ENCODE measurements at regions not wholly inside any gene's neighbourhood (a gene's known extent, or its start where the extent isn't known, plus 50 kb on each side); places are given as distances from the start of the nearest gene placed in this dataset.

DNA sequence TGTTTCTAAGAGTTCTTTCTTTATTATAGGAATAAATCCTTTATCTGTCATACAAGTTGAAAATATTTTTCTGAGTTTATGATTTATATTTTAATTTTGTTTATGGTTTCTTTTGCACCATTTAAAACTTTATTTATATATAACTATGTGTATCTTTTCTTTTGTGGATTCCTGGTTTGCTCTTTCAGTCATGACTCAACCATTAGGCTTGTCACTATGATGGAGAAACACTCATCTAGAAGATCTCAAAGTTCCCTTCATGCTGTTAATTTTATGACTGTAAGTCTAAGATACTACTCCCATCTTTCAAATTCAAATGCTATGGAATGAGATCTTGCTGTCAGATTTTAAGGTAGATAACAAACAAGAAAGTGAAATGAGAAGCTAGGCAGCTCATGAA, 199.5 kb downstream of the INHBA start:
- DNase-seq (ENCODE audit: low spot score): no peak
- Histone ChIP-seq H3K4me1 (ENCODE audit: control insufficient read depth in 4 of 4, insufficient read depth in 4 of 4, low read length in 3 of 4) (peaks cover under 1 to 5% (median 2%) of the 10 kb centered on the region in 4 donors), H3K27ac (ENCODE audit: low read depth in 1 of 2, low read length in 2 of 2) (no peak overlapping the region), H3K27me3 (ENCODE audit: control insufficient read depth in 4 of 4, insufficient read depth in 4 of 4, low read length in 3 of 4) (no peaks in the 10 kb centered on the region), H3K9ac (ENCODE audit: low read depth in 1 of 2, low read length in 2 of 2) (no peak overlapping the region), H3K4me3 (ENCODE audit: low read depth in 1 of 3, low read length in 3 of 3) (no peak overlapping the region), H3K36me3 (ENCODE audit: control insufficient read depth in 4 of 4, insufficient read depth in 3 of 4, low read depth in 1 of 4, low read length in 3 of 4) (no peaks in the 10 kb centered on the region), H3K9me3 (ENCODE audit: control insufficient read depth in 4 of 4, low read length in 3 of 4) (no peaks in the 10 kb centered on the region)
- TF ChIP-seq, protein P1, sequence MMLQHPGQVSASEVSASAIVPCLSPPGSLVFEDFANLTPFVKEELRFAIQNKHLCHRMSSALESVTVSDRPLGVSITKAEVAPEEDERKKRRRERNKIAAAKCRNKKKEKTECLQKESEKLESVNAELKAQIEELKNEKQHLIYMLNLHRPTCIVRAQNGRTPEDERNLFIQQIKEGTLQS (IDR thresholded peaks at IDR 0.05): no peak
- no peak for TF ChIP-seq HNF4G (IDR thresholded peaks at IDR 0.05)
- TF ChIP-seq GABPA (IDR thresholded peaks at IDR 0.05 in 1 of 2, conservative IDR thresholded peaks at IDR 0.05 in 1 of 2): no peak
- TF ChIP-seq RXRA (IDR thresholded peaks at IDR 0.05): no peak
- TF ChIP-seq TAF1 (conservative IDR thresholded peaks at IDR 0.05): no peak
- TF ChIP-seq HNF4A (conservative IDR thresholded peaks at IDR 0.05): no peak
- TF ChIP-seq SP1 (IDR thresholded peaks at IDR 0.05): no peak
- TF ChIP-seq, protein P2, sequence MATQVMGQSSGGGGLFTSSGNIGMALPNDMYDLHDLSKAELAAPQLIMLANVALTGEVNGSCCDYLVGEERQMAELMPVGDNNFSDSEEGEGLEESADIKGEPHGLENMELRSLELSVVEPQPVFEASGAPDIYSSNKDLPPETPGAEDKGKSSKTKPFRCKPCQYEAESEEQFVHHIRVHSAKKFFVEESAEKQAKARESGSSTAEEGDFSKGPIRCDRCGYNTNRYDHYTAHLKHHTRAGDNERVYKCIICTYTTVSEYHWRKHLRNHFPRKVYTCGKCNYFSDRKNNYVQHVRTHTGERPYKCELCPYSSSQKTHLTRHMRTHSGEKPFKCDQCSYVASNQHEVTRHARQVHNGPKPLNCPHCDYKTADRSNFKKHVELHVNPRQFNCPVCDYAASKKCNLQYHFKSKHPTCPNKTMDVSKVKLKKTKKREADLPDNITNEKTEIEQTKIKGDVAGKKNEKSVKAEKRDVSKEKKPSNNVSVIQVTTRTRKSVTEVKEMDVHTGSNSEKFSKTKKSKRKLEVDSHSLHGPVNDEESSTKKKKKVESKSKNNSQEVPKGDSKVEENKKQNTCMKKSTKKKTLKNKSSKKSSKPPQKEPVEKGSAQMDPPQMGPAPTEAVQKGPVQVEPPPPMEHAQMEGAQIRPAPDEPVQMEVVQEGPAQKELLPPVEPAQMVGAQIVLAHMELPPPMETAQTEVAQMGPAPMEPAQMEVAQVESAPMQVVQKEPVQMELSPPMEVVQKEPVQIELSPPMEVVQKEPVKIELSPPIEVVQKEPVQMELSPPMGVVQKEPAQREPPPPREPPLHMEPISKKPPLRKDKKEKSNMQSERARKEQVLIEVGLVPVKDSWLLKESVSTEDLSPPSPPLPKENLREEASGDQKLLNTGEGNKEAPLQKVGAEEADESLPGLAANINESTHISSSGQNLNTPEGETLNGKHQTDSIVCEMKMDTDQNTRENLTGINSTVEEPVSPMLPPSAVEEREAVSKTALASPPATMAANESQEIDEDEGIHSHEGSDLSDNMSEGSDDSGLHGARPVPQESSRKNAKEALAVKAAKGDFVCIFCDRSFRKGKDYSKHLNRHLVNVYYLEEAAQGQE (IDR thresholded peaks at IDR 0.05): no peak
- no peak for TF ChIP-seq EGR1 (IDR thresholded peaks at IDR 0.05; ENCODE audit: low read depth in 2 of 2)
- TF ChIP-seq, protein P3, sequence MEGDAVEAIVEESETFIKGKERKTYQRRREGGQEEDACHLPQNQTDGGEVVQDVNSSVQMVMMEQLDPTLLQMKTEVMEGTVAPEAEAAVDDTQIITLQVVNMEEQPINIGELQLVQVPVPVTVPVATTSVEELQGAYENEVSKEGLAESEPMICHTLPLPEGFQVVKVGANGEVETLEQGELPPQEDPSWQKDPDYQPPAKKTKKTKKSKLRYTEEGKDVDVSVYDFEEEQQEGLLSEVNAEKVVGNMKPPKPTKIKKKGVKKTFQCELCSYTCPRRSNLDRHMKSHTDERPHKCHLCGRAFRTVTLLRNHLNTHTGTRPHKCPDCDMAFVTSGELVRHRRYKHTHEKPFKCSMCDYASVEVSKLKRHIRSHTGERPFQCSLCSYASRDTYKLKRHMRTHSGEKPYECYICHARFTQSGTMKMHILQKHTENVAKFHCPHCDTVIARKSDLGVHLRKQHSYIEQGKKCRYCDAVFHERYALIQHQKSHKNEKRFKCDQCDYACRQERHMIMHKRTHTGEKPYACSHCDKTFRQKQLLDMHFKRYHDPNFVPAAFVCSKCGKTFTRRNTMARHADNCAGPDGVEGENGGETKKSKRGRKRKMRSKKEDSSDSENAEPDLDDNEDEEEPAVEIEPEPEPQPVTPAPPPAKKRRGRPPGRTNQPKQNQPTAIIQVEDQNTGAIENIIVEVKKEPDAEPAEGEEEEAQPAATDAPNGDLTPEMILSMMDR (IDR thresholded peaks at IDR 0.05; ENCODE audit: low read depth, low read length, missing input control): no peak
- TF ChIP-seq FOXA2 (IDR thresholded peaks at IDR 0.05): no peak
- TF ChIP-seq NR2F2 (IDR thresholded peaks at IDR 0.05): no peak

DNA sequence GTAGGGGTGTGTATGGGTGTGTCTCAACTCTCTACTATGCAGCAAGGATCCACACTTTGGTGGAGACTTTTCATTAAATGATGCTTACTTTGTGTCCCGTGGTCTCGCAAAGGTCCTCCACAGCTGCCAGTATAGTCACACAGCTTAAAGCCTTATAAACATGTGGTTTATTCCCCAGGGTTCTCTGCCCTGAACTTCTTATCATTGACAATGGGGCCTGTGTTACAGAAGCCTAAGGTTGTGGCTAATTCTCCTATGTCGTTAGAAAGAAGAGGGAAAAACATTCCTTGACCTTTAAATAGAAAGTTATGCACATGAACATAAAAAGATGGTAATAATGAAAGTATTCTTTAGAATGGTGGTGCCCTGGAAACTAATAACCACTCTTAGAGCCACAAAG, 201.4 kb downstream of the INHBA start:
- DNase-seq (ENCODE audit: low spot score): no peak
- Histone ChIP-seq H3K9ac (ENCODE audit: low read depth in 1 of 2, low read length in 2 of 2) (no peak overlapping the region), H3K4me1 (ENCODE audit: control insufficient read depth in 4 of 4, insufficient read depth in 4 of 4, low read length in 3 of 4) (no peaks in the 10 kb centered on the region), H3K27ac (ENCODE audit: low read depth in 1 of 2, low read length in 2 of 2) (no peak overlapping the region), H3K9me3 (ENCODE audit: control insufficient read depth in 4 of 4, low read length in 3 of 4) (no peaks in the 10 kb centered on the region), H3K36me3 (ENCODE audit: control insufficient read depth in 4 of 4, insufficient read depth in 3 of 4, low read depth in 1 of 4, low read length in 3 of 4) (no peaks in the 10 kb centered on the region), H3K27me3 (ENCODE audit: control insufficient read depth in 4 of 4, insufficient read depth in 4 of 4, low read length in 3 of 4) (no peaks in the 10 kb centered on the region), H3K4me3 (ENCODE audit: low read depth in 1 of 3, low read length in 3 of 3) (no peak overlapping the region)
- WGBS: 92% methylated on average over 3 of the region's 3 CpGs
- TF ChIP-seq TAF1 (conservative IDR thresholded peaks at IDR 0.05): no peak
- TF ChIP-seq HNF4A (conservative IDR thresholded peaks at IDR 0.05): no peak

DNA sequence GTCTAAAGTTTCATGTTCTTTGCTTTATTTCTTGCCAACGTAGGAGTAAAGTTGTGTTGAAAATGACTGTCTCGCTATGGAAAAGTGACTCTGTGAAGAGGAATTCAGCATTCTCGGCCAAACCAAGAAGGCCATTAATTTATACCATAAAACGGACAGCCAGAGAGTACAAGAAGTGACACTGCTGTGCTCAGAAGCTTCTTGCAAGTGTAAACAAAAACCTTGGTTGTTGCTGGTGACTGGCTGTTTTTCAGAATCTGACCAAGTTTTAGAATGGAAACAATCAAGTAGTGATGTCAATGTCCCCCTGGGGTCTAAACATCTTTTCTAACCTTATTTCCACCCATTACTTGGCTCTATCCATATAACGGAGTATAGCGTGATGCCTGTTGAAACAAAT, 201.9 kb downstream of the INHBA start:
- DNase-seq (ENCODE audit: low spot score): no peak
- TF ChIP-seq, protein P3 (IDR thresholded peaks at IDR 0.05; ENCODE audit: low read depth, low read length, missing input control): no peak
- TF ChIP-seq, protein P2 (IDR thresholded peaks at IDR 0.05): no peak
- TF ChIP-seq SP1 (IDR thresholded peaks at IDR 0.05) (no peak), HNF4G (IDR thresholded peaks at IDR 0.05) (no peak)
- H3K27ac ChIP-seq (ENCODE audit: low read depth in 1 of 2, low read length in 2 of 2): no peak overlapping the region
- H3K4me3 ChIP-seq (ENCODE audit: low read depth in 1 of 3, low read length in 3 of 3): no peak overlapping the region
- H3K9ac ChIP-seq (ENCODE audit: low read depth in 1 of 2, low read length in 2 of 2): no peak overlapping the region
- H3K27me3 ChIP-seq (ENCODE audit: control insufficient read depth in 4 of 4, insufficient read depth in 4 of 4, low read length in 3 of 4): no peaks in the 10 kb centered on the region
- no peaks in the 10 kb centered on the region for H3K36me3 ChIP-seq (ENCODE audit: control insufficient read depth in 4 of 4, insufficient read depth in 3 of 4, low read depth in 1 of 4, low read length in 3 of 4)
- no peaks in the 10 kb centered on the region for H3K9me3 ChIP-seq (ENCODE audit: control insufficient read depth in 4 of 4, low read length in 3 of 4)
- H3K4me1 ChIP-seq (ENCODE audit: control insufficient read depth in 4 of 4, insufficient read depth in 4 of 4, low read length in 3 of 4): no peaks in the 10 kb centered on the region
- 94% methylated on average over 6 of the region's 6 CpGs for WGBS

All from liver (tissue), 8 donors.